Transverse colon (tissue), 4 donors: ENCODE measurements at regions not wholly inside any gene's neighbourhood (a gene's known extent, or its start where the extent isn't known, plus 50 kb on each side); places are given as distances from the start of the nearest gene placed in this dataset.

Source experiments
- CTCF ChIP-seq, 5 experiments: fragments of 200-600 bp in 3 of 5; fragments of 450-650 bp in 2 of 5; sonication (generic) in 3 of 5; IDR thresholded peaks; 1 replicate in 2 of 5; 2 replicates in 3 of 5; pipeline ENCODE4 v1.5.1; 2016 to 2017; ENCODE audit warnings: antibody characterized with exemption in 5 of 5, inconsistent platforms in 3 of 5, mild to moderate bottlenecking in 2 of 5, moderate library complexity in 1 of 5
- POLR2A ChIP-seq: fragments of 450-650 bp; IDR thresholded peaks from one replicate; pipeline ENCODE4 v1.6.1; 2016; ENCODE audit warnings: antibody characterized with exemption, mild to moderate bottlenecking, moderate library complexity
- POLR2AphosphoS5 ChIP-seq, 3 donors: sonication (generic); formaldehyde crosslinking; IDR thresholded peaks; one replicate each; pipeline ENCODE4 v1.6.1; 2016; ENCODE audit warnings: antibody characterized with exemption in 3 of 3

GRCh38 chr11:122198291-122198983 lies 82.4 kb upstream of the BLID start:
- TF ChIP-seq CTCF (IDR thresholded peaks at IDR 0.05), result no peak
- TF ChIP-seq POLR2A, result no peak
- TF ChIP-seq POLR2AphosphoS5 (IDR thresholded peaks at IDR 0.05), result no peak
